NCI-H510A (cell line): ENCODE measurements at regions not wholly inside any gene's neighbourhood (a gene's known extent, or its start where the extent isn't known, plus 50 kb on each side); places are given as distances from the start of the nearest gene placed in this dataset.
"Not testable (repeated sequence)": the region's sequence is repeated elsewhere in the genome, so short reads cannot be mapped to it uniquely, and the experiment has no call there.

ENCODE experiments used
- DNase-seq: peaks from one replicate; lab custom pipeline; 2025; lab: John Stamatoyannopoulos, UW

DNA sequence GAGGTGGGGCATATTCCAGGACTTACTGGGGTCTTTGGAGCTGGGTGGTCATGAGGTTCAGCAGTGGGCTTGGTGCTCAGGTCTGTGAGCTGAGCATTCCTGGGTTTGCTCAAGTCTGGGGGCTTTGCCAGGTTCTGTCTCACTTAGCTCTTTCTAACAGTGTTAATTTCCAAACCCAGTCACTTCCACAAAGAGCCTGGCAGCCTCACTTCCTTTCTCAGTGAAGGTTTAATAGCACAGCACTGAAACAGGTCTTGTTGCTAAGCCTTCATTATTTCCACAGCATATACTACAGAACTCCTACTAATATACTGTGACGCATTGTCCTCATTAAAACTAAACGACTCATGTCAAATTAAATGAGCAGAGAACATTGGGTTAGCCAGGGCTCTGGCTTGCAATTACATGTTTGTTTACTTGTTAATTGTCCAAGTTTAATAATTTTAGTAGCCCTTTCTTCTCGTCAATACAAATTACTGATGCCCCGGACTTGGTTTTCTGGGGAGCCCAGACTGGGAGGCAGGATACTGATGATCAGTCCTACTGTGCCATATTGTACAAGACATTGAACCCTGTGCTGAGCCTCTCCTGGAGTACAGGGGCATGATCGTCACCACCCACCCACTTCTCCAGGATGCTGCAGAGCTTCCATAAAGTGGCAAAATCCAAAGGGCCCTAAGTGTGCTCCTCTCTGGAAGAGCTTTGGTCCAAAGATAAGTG, 170.7 kb downstream of the IER5 start:
- DNase-seq: no peak

DNA sequence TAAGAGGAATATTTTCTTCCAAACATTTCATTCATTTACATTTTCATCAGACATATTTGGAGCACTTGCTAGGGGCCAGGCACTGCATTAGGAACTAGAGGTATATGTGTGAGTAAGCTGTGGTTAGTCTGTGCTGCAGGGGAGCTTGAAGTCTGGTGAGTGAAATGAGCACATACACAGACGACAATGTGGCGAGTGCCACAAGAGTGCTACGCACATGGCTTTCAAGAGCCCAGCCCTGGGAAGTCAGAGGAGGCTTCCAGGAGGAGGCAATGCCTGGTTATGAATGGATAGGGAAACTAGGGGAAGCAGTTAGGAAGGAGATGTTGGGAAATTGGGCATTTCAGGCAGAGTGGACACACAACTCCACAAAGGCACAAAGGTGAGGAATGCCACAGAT, 171.8 kb downstream of the IER5 start:
- no peak for DNase-seq

DNA sequence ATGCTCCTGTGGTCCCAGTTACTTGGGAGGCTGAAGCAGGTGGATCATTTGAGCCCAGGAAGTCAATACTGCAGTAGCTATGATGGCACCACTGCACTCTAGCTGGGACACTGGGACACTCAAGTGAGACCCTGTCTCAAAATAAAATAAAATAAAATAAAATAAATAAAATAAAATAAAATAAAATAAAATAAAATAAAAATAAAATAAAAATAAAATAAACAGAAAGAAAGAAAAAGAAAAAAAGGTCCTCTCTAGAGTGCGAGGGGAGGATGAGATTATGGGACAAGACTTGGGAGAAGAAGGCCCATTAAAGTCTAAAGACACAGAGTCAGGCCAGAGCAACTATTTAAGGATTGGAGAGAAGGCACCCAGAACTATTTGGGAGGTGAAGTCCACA, 172.5 kb downstream of the IER5 start:
- DNase-seq: no peak

DNA sequence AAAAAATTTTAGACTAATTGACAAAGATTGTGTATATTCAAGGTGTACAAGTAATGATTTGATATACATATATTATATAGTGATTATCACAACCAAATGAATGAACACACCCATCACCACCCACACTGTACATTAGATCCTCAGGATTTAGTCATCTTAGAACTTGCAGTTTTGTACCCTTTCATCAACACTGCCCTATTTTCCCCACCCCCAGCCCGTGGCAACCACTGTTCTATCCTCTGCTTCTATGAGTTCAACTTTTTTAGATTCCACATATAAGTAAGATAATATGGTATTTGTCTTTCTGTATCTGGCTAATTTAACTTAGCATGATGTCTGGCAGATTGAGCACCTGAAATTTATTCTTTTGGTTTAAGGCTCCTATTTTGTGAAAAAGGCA, 173.6 kb downstream of the IER5 start:
- DNase-seq: no peak

DNA sequence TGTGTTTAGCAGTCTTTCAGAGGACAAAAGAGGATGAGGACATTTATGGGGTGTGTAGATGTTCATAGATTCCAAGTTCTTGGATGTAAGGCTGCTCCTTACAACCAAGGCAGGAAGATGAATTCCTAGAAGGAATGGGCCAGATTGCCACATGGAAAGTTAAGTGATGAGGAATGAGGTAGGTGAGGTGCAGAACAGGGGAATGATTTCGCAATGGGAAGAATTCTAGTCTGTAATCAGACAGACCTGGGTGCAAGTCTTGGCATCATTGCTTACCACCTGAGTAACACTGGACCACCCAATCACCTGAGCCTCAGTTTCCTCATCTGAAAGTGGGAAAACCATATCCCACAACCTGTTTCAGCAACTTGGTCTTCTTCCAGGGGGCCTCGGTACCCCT, 174.9 kb downstream of the IER5 start:
- no peak for DNase-seq

DNA sequence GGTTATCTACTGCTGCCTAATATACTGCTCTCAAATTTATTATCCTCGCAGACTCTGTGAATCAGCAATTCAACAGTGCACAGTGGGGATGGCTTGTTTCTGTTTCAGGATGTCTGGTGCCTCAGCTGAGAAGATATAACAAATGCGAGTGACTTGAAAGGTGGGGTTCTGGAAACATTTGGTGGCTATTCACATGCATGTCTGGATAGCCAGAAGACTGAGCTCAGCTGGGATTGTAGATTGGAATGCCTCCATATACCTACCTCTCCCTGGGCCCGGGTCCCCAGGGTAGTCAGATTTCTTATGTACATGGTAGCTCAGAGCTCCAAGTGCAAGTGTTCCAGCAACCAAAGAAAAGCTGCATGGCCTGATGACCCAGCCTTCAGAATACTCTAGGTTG, 176.3 kb downstream of the IER5 start:
- no peak for DNase-seq

DNA sequence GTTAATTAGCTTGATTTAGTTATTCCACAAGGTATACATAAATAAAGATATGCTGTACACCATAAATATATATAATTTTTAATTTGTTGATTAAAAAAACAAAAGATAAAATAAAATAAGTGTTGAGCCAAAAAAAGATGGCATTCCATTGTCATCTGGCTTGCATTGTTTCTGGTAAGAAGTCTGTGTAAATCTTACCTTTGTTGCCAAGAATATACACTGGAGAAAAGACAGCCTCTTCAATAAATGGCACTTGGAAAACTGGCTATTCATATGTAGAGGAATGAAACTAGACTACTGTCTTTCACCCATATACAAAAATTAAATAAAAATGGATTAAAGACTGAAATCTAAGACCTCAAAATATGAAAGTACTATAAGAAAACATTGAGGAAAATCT, 196.5 kb downstream of the IER5 start:
- no peak for DNase-seq

DNA sequence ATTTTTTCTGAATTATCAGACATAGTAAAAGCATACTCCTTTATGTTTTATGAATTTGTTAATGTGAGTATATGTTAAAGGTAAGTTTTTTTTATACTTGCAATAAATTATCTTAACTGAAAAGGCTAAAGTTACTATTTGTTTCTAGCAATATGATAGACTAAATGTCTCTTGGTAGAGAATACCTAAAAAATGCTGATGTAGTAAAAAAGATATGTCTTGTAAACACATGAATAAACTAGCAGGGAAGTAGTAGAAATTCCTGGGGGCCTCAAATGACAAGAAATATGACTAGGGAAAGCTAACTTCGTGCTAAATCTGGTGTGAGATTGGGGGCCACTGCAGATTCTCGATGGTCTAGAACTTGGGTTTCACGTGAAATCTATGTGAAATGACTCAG, 188.1 kb upstream of the CACNA1E start:
- no peak for DNase-seq

DNA sequence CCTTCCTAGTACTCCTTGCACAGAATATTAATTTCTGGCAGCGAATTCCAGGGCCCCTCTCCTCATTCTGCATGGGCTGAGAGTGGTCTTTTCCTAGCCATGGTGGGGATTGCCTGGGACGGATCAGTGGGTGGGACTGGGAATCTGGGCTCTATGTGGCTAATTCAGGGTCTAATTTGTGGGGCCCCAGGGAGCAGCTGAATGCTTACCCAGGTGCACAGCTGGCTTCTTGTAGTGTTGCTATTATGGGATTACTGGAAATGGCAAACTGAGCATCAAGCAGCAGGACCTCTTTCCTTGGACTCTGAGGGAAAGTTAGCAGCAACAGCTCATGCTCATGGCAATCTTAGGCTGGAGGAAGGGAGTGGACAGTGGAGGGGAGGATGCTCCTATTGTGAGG, 187.1 kb upstream of the CACNA1E start:
- DNase-seq: no peak

DNA sequence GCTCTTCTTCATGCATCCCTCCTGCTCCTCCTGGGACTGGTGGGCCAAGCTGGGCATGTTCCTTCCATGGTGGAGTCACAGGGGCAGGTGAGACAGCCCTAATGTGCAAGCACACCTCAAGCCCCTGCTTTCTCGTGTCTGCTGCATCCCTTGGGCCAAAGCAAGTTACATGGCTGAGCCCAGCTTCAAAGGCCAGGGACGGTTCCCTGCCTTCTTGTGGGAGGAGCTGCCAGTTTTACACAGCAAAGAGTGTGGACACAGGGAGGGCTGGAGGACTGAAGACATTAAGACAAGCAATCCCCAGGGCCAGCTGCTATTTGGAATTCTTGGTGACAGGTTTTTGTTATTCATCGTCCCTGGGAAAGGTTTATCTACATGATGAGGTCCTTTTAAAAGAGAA, 175.2 kb upstream of the CACNA1E start:
- no peak for DNase-seq

DNA sequence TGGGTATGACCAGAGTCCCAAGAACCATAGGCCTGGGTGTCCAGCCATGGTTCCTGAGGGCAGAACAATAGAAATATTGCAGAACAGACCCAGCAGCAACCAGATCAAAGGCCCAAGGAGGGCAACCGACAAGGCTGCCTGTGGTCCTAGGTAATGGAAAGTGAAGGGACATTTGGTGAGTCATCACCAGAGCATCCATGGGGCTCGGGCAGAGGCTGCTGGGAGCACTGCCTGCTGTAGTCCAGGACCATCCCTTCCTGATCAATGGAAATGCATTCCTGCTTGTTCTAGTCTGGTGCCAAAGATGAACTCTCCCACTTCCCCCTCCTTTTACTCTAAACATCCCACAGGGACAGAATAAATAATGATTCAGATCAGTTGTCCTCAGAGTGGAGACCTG, 172.8 kb upstream of the CACNA1E start:
- DNase-seq: no peak

DNA sequence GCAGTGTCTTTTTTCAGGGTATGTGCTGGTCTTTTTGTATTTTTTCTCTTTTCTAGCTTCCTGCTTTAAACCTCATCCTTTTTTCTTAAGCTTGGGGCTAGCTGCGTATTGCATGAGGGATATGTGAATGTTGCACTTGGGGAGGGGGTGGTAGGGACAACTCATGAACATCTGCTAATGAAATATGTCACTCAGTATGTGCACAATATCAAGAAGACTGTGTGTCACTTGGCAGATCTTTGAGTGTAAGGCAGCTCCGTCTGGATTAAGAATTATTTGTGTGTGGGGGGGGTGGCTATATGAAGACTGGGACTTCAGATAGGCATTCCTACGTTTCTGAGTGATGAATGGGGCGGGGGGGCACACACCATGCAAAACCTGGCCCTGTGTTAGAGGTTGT, 170.4 kb upstream of the CACNA1E start:
- DNase-seq: no peak

DNA sequence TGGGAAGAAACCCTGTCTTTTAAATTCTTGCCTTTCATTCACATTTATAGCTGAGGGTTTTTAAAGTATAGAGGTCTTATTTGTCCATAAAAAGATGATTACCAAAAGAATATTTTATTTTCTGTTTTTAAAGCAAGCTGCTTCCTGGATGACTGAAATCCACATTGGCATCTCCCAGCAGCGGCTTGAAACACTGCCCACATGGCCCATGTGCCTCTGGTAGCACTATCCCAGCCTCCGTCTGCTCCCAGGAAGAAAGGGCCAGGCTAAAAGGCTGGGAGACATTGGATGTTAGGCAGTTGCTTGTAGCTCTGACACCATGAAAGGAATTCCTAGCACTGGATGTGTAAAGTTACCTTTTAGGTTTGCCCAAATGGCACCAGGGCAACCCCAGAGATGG, 169.9 kb upstream of the CACNA1E start:
- no peak for DNase-seq

DNA sequence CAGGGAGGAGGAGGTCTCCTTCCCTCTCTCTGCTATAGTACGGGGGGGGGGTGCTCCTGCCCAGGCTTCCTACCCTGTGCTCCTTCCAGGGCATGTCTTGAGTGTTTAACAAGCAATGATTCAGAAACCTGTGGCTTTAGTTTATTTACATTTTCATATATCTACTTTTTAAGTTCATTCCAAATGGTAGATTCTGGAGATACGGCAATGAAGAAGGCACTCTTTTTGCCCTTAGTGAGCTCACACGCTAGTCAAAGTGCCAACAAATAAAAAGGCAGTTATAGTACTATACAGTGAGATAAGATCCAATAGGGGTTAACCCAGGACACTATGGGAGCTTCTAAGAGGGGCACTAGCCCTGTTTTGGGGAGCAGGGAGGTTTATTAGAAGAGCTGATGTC, 169.3 kb upstream of the CACNA1E start:
- DNase-seq: no peak

DNA sequence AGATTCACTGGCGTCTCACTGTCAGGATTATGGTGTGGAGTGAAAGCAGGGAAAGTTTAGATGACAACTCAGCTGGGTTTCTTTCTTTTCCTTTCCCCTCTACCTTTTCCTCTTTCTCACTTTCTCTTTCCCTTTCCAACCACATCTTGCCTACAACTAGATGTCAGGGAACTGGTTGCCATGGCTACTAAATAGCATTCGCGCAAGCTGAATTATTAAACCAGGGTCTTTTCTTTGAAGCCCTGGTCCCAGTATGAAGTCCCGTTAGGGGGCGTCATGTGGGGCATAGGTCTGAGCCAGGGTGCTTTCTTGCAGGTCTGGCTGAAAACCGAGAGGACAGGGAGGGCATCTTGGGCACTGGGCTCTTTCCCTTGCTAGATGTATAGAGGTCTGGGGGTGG, 168.4 kb upstream of the CACNA1E start:
- no peak for DNase-seq

DNA sequence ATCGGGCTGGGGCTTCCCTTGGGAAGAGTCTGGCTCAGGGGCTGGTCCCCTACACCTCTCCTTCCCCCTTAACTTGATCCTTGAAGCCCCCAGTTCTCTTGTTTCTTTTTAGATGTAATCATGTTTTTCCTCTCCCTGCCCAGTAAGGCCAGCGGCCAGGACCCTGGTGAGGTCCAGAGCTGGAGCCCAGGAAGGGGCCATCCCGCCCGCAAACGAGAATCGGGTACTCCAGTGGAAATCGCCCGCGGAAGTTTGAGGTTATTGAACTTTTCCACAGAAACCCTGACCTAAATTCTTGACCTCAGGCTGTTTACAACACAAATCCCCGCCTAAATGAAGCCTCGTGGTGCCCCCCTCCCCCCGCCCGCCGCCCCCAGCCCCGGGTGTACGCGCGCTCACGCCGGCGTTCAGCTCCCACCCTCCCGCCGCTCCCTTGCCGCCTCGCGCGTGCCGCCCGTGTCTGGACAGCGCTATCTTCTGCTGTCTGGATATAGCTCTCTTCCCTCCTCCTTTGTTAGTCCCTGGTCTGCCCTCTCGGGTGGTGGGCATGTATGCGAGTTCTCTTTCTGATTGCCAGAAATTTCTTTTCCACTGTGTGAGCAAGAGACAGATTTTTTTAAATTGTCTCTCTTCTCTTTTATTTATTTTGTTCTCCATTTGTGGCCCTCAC, 165.9 kb upstream of the CACNA1E start:
- DNase-seq: no peak

DNA sequence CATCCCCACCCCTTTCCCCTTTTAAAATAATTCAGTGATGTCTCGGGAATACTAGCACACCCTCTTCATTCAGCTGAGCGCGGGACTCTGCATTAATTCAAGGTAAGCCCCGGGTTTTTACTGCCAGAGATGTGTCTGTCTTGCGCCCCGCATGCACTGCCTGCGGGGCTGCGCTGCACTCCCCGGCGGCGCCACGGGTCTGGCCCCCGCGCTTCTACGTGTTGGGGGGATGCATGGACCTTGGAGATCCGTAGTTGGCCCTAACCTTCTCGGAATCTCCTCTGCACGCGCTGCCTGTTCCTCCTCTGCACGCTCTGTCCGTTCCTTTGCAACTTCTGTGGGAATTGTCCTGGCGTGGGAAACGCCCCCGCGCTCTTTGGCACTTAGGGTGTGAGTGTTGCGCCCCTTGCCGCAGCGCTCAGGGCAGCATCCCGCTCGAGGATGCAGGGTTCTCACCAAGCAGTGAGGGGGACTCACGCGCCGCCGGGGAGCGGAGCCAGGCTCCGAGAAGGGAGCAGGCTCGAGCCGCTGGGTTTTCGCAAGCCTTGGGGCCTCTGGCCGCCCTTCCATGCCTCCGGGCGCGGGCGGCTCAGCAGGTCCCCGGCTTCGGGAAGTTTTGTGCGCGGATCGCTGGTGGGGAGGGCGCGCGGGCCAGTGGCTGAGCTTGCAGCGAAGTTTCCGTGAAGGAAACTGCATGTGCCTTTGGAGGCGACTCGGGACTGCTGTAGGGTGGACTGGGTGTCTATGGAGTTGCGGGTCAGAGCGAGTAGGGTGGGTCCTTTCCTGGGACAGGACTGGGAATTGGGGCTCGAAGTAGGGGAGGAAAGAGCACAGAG, 165.1 kb upstream of the CACNA1E start:
- no peak for DNase-seq

DNA sequence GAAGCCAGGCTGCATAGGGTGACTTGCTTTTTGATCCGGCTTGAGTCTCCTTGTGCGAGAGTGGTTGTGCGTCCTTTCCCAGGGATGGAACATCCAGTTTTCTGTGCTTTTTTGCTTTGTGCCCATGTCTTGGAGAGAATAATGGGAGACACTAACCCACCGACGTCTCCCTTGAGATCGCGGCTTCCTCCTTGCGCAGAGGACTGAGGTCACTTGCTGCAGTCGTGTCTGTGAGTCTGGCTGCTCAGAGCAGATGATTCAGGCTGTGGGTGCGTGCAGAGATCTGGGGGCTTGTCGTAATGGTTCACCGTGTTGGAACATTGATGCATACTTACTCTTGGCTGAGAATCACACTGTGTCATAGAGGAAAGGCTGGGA, 164.5 kb upstream of the CACNA1E start:
- DNase-seq: no peak

DNA sequence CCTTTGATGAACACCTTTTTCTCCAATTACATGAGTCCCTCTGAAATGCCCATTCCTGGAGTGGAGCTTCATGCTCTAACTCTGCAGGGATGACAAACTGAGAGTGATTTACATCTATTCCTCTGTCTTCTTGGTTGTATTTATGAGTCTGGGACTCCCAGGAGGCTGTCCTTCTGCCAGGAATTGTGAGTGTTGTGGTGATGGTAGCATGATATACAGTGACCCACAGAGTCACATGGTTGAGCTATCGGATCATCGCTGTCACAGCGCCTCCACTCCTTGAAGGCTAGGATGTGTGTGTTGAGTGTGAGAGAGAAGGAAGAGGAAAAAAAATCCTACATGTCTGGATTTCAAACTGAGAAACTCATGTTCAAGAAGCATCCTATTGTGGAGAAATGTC, 163.4 kb upstream of the CACNA1E start:
- no peak for DNase-seq

DNA sequence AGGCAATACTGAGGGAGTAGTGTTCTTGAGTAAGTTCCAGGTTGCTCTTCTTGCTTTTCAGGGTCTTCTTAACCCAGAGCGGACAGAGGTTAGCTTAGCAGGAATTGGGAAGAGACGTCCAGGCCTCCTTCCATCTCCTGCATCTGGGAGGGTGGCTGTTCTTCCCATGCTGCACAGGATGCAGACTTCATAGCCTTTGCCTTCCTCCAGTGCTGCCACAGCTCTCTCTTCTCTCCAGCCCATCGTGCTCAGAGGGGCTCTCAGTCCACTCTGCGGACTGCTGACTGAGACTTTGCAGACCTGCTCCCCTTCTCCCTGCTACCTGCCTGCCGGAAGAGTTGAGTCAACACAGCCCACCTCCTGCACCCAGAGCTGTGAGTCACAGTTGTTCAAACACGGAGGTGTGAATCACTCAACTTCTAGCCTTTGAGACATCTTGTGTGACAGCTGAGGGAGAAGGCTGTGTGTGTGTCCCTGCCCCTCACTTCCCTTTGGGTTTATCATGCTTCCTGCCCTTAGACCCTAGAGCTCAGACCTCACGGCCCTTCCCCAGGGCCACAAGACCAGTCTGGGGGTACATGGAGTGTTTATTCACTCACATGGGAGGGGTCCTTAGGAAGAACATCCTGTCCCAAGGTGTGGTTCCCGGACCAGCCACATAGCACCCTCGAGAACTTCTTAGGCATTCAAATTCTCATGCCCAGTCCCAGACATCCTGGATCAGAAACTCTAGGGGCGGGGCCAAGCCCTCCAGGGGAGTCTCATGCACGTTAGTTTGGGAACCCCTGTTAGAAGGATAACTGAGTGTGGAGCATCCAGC, 158.3 kb upstream of the CACNA1E start:
- DNase-seq: no peak

DNA sequence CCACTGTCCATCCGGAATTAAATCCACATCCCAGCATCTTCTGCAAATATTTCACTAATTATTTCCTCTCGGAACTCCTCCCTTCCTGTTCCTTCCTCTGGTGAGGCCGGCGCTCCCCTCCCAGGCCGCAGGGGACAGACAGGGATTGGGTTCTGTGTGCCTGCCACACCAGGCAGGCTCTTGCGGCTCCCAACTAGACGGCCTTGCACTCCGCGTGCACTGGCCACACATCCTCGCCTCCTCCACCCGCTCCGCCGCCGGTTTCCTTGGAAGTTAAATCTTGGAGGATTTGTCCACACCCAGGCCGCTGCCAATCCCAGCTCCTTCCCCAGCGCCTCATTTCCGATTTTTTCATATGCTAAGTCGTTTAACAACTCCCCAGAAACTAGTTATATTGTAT, 157.6 kb upstream of the CACNA1E start:
- not testable (repeated sequence) for DNase-seq

DNA sequence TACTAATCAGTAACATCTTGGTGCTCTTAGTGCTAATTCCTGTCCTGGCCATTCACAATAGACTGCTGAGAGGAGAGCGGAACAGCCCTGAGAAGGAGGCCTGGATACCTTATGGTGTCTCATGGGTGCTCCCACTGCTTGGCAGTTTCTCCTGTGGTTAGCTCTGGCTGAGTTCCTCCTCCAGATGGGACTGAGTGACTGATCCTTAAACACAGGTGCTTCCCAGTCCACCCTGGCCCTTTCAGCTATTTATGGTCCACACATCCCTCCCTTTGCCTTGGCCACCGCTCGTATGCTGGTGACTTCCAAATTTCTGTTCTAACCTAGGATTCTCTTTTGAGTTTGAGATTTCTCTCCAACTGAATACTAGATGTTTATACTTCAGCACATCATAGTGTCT, 157.0 kb upstream of the CACNA1E start:
- DNase-seq: no peak
